Renal pelvis (tissue), 1 donor: ENCODE measurements at regions not wholly inside any gene's neighbourhood (a gene's known extent, or its start where the extent isn't known, plus 50 kb on each side); places are given as distances from the start of the nearest gene placed in this dataset.

ENCODE experiments used
- DNase-seq: peaks from one replicate; pipeline ENCODE4 v3.0.0-alpha.2; 2013

DNA sequence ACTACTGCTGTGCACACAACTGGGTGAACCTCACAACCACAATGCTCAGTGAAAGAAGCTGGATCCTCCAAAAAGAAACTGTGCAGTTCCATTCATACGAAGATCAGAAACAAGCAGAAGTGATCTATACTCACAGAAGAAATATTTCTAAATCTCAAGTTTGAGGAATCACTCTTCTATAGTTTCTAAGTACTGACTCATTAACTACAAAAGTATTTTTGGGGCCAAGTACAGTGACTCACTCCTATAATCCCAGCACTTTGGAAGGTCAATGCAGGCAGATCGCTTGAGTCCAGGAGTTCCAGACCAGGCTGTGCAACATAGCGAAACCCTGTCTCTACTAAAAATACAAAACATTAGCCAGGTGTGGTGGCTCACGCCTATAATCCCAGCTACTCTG is 51.3 kb upstream of the RELL1 start:
- DNase-seq = no peak
